ENCODE measurements at regions not wholly inside any gene's neighbourhood (a gene's known extent, or its start where the extent isn't known, plus 50 kb on each side); places are given as distances from the start of the nearest gene placed in this dataset.

GRCh38 chr3:10600726-10601125 is 95.3 kb upstream of the ATP2B2 start:
- Histone ChIP-seq H3K4me1 (peaks cover 0 to 6% (median 0%) of the 10 kb centered on the region in 4 donors), H3K4me3 (no peak overlapping the region), H3K27ac (no peak overlapping the region), H3K9me3 (no peaks in the 10 kb centered on the region), H3K27me3 (no peaks in the 10 kb centered on the region), H3K36me3 (no peaks in the 10 kb centered on the region)
- DNase-seq (no peak), ATAC-seq (ENCODE audit: low FRiP score in 2 of 2) (no peak)
- TF ChIP-seq POLR2A (IDR thresholded peaks at IDR 0.05) (no peak), EP300 (IDR thresholded peaks at IDR 0.05) (no peak), POLR2AphosphoS5 (IDR thresholded peaks at IDR 0.05) (no peak)
- TF ChIP-seq, protein P1, sequence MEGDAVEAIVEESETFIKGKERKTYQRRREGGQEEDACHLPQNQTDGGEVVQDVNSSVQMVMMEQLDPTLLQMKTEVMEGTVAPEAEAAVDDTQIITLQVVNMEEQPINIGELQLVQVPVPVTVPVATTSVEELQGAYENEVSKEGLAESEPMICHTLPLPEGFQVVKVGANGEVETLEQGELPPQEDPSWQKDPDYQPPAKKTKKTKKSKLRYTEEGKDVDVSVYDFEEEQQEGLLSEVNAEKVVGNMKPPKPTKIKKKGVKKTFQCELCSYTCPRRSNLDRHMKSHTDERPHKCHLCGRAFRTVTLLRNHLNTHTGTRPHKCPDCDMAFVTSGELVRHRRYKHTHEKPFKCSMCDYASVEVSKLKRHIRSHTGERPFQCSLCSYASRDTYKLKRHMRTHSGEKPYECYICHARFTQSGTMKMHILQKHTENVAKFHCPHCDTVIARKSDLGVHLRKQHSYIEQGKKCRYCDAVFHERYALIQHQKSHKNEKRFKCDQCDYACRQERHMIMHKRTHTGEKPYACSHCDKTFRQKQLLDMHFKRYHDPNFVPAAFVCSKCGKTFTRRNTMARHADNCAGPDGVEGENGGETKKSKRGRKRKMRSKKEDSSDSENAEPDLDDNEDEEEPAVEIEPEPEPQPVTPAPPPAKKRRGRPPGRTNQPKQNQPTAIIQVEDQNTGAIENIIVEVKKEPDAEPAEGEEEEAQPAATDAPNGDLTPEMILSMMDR (IDR thresholded peaks at IDR 0.05): no peak
- 75 to 81% methylated on average over 5 of the region's 5 CpGs for WGBS, 2 donors

- ATAC-seq (ENCODE audit: low FRiP score in 2 of 2) (no peak), DNase-seq (no peak)
- no peak for TF ChIP-seq POLR2AphosphoS5 (IDR thresholded peaks at IDR 0.05)
- TF ChIP-seq, protein P1 (IDR thresholded peaks at IDR 0.05): no peak
- TF ChIP-seq POLR2A (IDR thresholded peaks at IDR 0.05): no peak
- no peak for TF ChIP-seq EP300 (IDR thresholded peaks at IDR 0.05)
- Histone ChIP-seq H3K27ac (no peak overlapping the region), H3K36me3 (no peaks in the 10 kb centered on the region), H3K4me1 (peaks cover 0 to 6% (median 0%) of the 10 kb centered on the region in 4 donors), H3K27me3 (no peaks in the 10 kb centered on the region), H3K9me3 (no peaks in the 10 kb centered on the region), H3K4me3 (no peak overlapping the region)
- 42 to 87% methylated on average over 4 of the region's 6 CpGs for WGBS, 2 donors
These were observed 95.9 kb upstream of the ATP2B2 start for GRCh38 chr3:10601151-10601856.

DNA sequence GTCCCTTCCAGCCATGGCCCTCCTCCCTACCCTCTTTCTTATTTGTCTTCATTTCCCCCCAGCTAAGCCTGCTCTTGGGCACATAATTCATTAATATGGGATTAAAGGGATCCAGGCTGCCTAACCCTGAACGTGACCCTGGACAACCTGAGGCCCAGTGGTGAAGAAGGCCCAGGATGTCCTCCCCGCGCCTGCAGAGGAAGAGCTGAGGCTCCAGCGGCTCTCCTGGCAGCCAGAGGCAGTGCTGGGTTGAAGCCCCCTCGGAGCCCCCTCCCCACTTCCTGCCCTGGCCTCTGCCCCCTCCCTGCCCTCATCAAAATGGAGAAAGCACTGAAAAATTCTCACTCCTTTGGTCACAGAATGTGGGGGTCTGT is 96.5 kb upstream of the ATP2B2 start:
- H3K36me3 ChIP-seq: no peaks in the 10 kb centered on the region
- ATAC-seq (ENCODE audit: low FRiP score in 2 of 2): no peak
- TF ChIP-seq, protein P1 (IDR thresholded peaks at IDR 0.05): no peak
- TF ChIP-seq POLR2AphosphoS5 (IDR thresholded peaks at IDR 0.05) (no peak), POLR2A (IDR thresholded peaks at IDR 0.05) (no peak), EP300 (IDR thresholded peaks at IDR 0.05) (no peak)
- peaks cover 0 to 6% (median 0%) of the 10 kb centered on the region in 4 donors for H3K4me1 ChIP-seq
- no peak for DNase-seq
- 67 to 82% methylated on average over 3 to 5 of the region's 5 CpGs for WGBS, 2 donors
- no peaks in the 10 kb centered on the region for H3K27me3 ChIP-seq
- no peaks in the 10 kb centered on the region for H3K9me3 ChIP-seq
- no peak overlapping the region for H3K27ac ChIP-seq
- H3K4me3 ChIP-seq: no peak overlapping the region

DNA sequence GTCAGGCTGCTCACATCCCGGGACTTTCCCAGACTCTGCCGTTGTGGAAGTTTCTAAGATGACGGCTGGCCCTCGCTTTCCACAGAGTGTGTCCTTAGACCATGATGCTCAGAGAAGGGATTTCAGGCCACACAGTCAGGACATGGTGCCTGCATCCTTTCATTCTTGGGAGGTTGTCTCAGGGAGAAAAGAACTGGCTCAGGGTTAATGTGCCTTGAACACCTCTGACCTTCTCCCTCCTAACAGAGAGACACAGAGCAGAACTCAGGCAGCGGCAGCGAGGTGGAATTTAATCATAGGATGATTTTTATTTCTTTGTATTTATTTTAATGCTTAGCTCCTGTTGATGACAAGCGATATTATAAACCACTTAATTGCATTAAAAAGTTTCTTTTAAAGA is 96.9 kb upstream of the ATP2B2 start:
- DNase-seq (no peak), ATAC-seq (ENCODE audit: low FRiP score in 2 of 2) (no peak)
- peaks cover 0 to 6% (median 0%) of the 10 kb centered on the region in 4 donors for H3K4me1 ChIP-seq
- no peak for TF ChIP-seq POLR2AphosphoS5 (IDR thresholded peaks at IDR 0.05)
- no peaks in the 10 kb centered on the region for H3K27me3 ChIP-seq
- H3K36me3 ChIP-seq: no peaks in the 10 kb centered on the region
- WGBS, 2 donors: 69 to 82% methylated on average over 7 of the region's 7 CpGs
- no peak overlapping the region for H3K4me3 ChIP-seq
- no peaks in the 10 kb centered on the region for H3K9me3 ChIP-seq
- no peak overlapping the region for H3K27ac ChIP-seq

DNA sequence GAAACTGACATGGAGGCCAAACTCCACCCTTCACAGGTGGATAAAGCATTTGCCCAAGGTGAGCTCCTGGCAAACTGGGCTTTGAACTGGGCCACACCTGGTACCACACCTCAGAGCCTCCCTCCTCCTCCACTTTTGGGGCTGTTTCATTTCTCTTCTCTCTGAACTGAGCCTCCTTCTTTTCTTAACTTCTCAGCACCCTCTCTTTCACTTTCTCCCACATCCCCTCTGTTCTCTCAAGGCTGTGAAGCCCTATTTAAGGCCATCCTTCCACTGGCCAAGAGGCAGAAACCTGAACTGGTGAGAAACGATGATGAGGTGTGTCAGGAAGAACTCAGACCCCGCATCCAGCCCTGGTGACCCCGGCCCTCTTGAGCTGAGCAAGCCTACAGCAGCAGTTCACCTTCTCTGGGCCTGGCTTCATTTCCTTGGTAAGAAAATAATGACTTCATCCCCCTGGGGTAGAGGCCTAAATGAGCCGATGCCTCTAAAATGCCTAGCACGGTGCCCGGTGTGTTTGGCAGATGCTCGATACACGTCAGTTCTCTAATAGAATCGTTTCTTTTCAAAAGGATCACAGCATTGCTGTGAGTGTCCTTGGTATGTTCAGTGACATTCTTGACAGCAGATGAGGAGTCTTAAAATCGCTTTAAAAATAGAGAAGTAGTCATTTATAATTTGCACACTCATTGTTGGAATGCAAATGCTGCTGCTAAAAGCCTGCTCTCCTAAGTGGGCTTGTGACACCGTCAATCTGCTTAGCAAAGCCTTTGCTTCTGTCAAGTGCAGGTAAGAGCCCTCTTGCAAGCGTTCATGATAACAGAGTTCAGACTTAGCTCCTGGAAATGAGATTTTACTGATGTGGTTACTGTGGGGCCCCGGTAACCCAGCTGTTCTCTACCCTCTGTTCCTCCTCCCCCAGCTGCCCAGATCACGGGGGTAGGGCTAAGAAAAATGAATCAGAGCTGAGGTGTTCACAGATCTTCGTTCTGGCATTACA is 97.7 kb upstream of the ATP2B2 start:
- TF ChIP-seq POLR2A (IDR thresholded peaks at IDR 0.05): no peak
- H3K36me3 ChIP-seq: no peaks in the 10 kb centered on the region
- WGBS, 2 donors: 41 to 42% methylated on average over 15 of the region's 15 CpGs
- no peak overlapping the region for H3K27ac ChIP-seq
- no peaks in the 10 kb centered on the region for H3K27me3 ChIP-seq
- peaks cover 0 to 6% (median 0%) of the 10 kb centered on the region in 4 donors for H3K4me1 ChIP-seq
- DNase-seq (peak in 1 of 2 donors; percentile 40), ATAC-seq (ENCODE audit: low FRiP score in 2 of 2) (peak in 1 of 2 donors; percentile 34)
- no peaks in the 10 kb centered on the region for H3K9me3 ChIP-seq
- H3K4me3 ChIP-seq: no peak overlapping the region
